D721Med (cell line): ENCODE measurements at regions not wholly inside any gene's neighbourhood (a gene's known extent, or its start where the extent isn't known, plus 50 kb on each side); places are given as distances from the start of the nearest gene placed in this dataset.

Source experiments
- DNase-seq: peaks from one replicate; pipeline ENCODE4 v3.0.0; 2011; ENCODE audit warnings: low spot score; ENCODE audit not compliant: insufficient read length
- FAIRE-seq: peaks from 2 replicates; lab custom pipeline; 2011; peaks lifted over from hg19 to GRCh38; lab: Jason Lieb, UNC
- TF ChIP-seq, protein P1 (sequence below): IDR thresholded peaks from 2 replicates; pipeline ENCODE4 v1.5.1; 2012; ENCODE audit warnings: mild to moderate bottlenecking, control low read depth; ENCODE audit not compliant: insufficient read depth; ENCODE audit errors: missing control alignments

DNA sequence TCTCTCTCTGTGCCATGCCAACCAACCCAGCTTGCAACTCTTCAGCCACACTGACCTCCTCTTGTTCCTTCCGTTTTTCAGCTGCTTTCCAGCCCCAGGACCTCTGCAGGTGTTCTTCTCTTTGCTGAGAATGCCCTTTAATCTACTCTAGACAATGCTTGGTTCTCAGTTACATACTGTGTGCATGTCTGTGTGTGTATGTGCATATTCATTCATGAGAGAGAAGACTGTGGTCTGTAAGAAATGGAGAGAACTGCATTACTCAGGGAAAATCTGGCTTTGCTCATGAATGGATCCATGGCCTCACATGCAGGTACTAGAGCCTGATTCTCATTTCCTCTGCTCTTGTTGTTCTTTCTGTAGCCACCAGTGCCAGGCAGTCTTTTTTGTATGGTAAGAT is 636.9 kb upstream of the TENM3 start:
- FAIRE-seq: no peak
- TF ChIP-seq, protein P1, sequence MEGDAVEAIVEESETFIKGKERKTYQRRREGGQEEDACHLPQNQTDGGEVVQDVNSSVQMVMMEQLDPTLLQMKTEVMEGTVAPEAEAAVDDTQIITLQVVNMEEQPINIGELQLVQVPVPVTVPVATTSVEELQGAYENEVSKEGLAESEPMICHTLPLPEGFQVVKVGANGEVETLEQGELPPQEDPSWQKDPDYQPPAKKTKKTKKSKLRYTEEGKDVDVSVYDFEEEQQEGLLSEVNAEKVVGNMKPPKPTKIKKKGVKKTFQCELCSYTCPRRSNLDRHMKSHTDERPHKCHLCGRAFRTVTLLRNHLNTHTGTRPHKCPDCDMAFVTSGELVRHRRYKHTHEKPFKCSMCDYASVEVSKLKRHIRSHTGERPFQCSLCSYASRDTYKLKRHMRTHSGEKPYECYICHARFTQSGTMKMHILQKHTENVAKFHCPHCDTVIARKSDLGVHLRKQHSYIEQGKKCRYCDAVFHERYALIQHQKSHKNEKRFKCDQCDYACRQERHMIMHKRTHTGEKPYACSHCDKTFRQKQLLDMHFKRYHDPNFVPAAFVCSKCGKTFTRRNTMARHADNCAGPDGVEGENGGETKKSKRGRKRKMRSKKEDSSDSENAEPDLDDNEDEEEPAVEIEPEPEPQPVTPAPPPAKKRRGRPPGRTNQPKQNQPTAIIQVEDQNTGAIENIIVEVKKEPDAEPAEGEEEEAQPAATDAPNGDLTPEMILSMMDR: no peak
- DNase-seq: no peak

DNA sequence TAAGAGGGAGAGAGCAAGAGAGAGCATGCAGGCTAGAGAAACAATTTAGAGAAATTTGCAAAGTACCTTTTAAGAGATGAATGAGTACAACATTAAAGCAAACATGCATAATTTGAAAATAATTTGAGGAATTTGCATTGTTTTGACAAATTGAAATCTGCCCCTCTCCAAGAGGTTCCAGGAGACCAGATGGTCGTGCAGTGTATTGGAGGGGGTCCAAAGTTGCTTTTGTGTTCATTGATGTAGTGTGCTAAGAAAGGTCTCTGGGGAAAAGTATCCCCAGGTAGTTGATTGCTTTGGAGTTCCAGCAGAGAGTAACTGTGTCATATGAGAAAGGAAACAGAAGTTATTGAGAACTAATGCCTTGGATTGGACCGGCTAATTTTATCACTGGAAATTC is 635.0 kb upstream of the TENM3 start:
- no peak for FAIRE-seq
- TF ChIP-seq, protein P1: no peak

GRCh38 chr4:181611033-181611711 is 632.0 kb upstream of the TENM3 start:
- DNase-seq: no peak
- FAIRE-seq: no peak
- TF ChIP-seq, protein P1: no peak

More for the DNA sequence above, 635.0 kb upstream of the TENM3 start:
- no peak for DNase-seq

DNA sequence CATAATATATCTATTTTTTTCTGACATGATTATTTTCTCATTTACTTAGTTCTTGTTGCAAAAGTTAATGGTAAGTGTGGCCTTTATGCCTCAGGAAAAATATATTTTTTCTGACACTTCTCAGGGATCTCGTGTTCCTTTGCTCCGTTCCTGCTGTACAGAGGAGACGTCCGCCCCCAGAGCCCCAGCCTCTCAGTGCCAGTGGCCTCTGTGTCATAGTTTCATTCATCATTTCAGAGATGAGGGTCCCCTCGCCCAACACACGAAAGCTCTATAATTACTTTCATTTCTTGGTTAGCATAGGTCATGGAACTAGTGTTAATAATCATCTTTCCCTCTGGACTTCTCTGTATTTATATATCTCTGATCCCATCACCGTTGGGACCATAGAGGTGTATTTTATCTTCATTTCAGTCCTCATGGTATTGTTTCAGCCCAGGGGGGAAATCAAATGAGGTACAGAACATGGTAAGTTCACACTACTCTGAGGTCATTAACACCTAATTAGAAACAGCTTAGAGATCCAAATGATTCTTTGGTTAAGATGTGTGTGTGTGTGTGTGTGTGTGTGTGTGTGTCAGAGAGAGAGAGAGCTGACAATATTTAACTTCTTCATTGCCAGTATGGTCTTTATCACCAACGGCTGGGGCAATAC is 631.1 kb upstream of the TENM3 start:
- no peak for DNase-seq
- TF ChIP-seq, protein P1: no peak
- FAIRE-seq: no peak

DNA sequence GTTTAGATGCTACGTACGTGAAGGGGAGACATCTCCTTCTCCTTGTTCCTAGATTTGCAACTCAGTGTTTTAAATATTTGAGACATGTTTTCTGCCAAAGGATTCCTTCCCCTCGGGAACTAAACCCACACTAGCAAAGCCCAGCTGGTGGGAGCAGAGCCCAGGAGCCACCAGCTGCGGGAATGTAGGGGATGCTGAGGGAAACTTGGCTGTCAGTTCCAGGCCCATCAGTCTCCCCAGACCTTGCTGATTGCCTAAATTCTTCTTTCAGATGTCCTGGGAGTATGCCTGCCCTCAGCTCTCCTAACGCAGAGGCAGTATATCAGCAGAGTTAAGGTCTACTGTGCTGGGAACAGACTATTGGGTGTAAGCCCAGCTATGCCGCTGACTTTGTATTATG is 630.0 kb upstream of the TENM3 start:
- FAIRE-seq: no peak
- DNase-seq: no peak
- TF ChIP-seq, protein P1: no peak

DNA sequence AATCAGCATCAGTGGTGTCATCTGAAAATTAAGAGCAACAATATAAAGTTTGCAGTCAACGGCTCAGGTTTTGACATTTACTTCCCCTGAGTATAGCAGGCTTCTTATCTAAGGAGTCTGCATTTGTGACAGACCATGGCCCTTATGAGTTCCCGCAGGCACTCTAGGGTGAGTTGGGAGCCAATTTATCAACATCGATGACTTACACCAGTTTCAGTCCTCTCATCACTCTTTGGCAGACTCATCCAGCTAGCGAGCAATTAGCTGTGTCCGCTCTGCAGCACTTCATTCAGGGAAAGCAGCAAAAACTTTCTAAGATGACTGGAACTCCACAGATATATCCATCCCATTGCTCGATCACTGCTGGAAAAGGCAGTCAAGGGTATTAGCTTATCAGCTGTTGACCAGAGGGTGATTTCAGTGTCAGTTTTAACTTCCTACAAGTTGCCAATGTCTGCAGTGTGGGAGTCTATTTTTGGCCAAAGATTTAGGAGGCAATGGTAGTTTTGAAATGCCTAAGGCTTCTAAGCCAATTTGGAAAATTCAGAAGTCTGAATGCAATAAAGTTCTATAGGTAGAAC is 625.1 kb upstream of the TENM3 start:
- FAIRE-seq: no peak
- TF ChIP-seq, protein P1: no peak
- DNase-seq: no peak

- TF ChIP-seq, protein P1: no peak
- no peak for DNase-seq
- FAIRE-seq: no peak
Measured at GRCh38 chr4:181618896-181619295, 624.3 kb upstream of the TENM3 start.
